HepG2 (cell line): ENCODE measurements at regions not wholly inside any gene's neighbourhood (a gene's known extent, or its start where the extent isn't known, plus 50 kb on each side); places are given as distances from the start of the nearest gene placed in this dataset.

ENCODE experiments used
- GZF1 ChIP-seq: sonication (generic); formaldehyde crosslinking; IDR thresholded peaks from 2 replicates; pipeline ENCODE4 v1.5.1; 2020; ENCODE audit warnings: mild to moderate bottlenecking, missing genetic modification reagents
- MAFF ChIP-seq: IDR thresholded peaks from 2 replicates; pipeline ENCODE4 v1.6.1; 2011; ENCODE audit warnings: low read depth, low read length, improper control_type of control experiment
- MIER3 ChIP-seq: IDR thresholded peaks from 2 replicates; pipeline ENCODE4 v1.6.1; 2016; ENCODE audit warnings: missing compliant biosample characterization, borderline replicate concordance
- NFAT5 ChIP-seq: sonication (generic); formaldehyde crosslinking; IDR thresholded peaks from 2 replicates; pipeline ENCODE4 v1.4.0; 2020; ENCODE audit warnings: missing genetic modification reagents
- NONO ChIP-seq, 2 experiments: fragments of 450-650 bp in 1 of 2; sonication (generic) in 1 of 2; formaldehyde crosslinking in 1 of 2; IDR thresholded peaks in 1 of 2; conservative IDR thresholded peaks in 1 of 2; 2 replicates each; pipeline versions ENCODE4 v1.6.1 to v1.8.0; 2017 to 2022; ENCODE audit warnings: mild to moderate bottlenecking in 1 of 2, missing genetic modification reagents in 1 of 2, moderate library complexity in 1 of 2
- PLRG1 ChIP-seq: fragments of 450-650 bp; conservative IDR thresholded peaks from 2 replicates; pipeline ENCODE4 v1.6.1; 2016
- ZBTB46 ChIP-seq: sonication (generic); formaldehyde crosslinking; IDR thresholded peaks from 2 replicates; pipeline ENCODE4 v1.4.0; 2020; ENCODE audit warnings: mild to moderate bottlenecking, missing genetic modification reagents, borderline replicate concordance
- ZNF274 ChIP-seq: sonication (generic); formaldehyde crosslinking; IDR thresholded peaks from 2 replicates; pipeline ENCODE4 v1.5.1; 2020; ENCODE audit warnings: mild to moderate bottlenecking, missing genetic modification reagents
- ZNF331 ChIP-seq: sonication (generic); formaldehyde crosslinking; IDR thresholded peaks from 2 replicates; pipeline ENCODE4 v1.4.0; 2020; ENCODE audit warnings: missing genetic modification reagents
- ZNF678 ChIP-seq: sonication (generic); formaldehyde crosslinking; IDR thresholded peaks from 2 replicates; pipeline ENCODE4 v1.4.0; 2020; ENCODE audit warnings: mild to moderate bottlenecking, missing genetic modification reagents
- TF ChIP-seq, protein P1 (sequence below): IDR thresholded peaks from 2 replicates; pipeline ENCODE4 v1.6.1; 2016

GRCh38 chr14:48384821-48385220 lies 709.4 kb upstream of the MDGA2 start (continued):
- TF ChIP-seq NFAT5 (no peak), MIER3 (CRISPR knock-in tag) (no peak), ZNF274 (CRISPR knock-in tag) (no peak), PLRG1 (no peak), ZNF678 (CRISPR knock-in tag) (no peak), ZBTB46 (CRISPR knock-in tag) (no peak), NONO (IDR thresholded peaks at IDR 0.05) (no peak), NONO (CRISPR knock-in tag; conservative IDR thresholded peaks at IDR 0.05) (no peak), ZNF331 (no peak), GZF1 (no peak), MAFF (no peak)
- TF ChIP-seq, protein P1, sequence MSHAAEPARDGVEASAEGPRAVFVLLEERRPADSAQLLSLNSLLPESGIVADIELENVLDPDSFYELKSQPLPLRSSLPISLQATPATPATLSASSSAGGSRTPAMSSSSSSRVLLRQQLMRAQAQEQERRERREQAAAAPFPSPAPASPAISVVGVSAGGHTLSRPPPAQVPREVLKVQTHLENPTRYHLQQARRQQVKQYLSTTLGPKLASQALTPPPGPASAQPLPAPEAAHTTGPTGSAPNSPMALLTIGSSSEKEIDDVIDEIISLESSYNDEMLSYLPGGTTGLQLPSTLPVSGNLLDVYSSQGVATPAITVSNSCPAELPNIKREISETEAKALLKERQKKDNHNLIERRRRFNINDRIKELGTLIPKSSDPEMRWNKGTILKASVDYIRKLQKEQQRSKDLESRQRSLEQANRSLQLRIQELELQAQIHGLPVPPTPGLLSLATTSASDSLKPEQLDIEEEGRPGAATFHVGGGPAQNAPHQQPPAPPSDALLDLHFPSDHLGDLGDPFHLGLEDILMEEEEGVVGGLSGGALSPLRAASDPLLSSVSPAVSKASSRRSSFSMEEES (CRISPR knock-in tag), result no peak
